ENCODE measurements at regions not wholly inside any gene's neighbourhood (a gene's known extent, or its start where the extent isn't known, plus 50 kb on each side); places are given as distances from the start of the nearest gene placed in this dataset.
"Not testable (repeated sequence)": the region's sequence is repeated elsewhere in the genome, so short reads cannot be mapped to it uniquely, and the experiment has no call there.

- not testable (repeated sequence) for TF ChIP-seq CTCF, POLR2A (IDR thresholded peaks at IDR 0.05)
These were observed 886.5 kb downstream of the FSTL5 start for GRCh38 chr4:161277150-161277787.

Measured in thyroid gland (tissue), 4 donors.